Mesenchymal stem cell (in vitro differentiated cells and primary cell): ENCODE measurements at regions not wholly inside any gene's neighbourhood (a gene's known extent, or its start where the extent isn't known, plus 50 kb on each side); places are given as distances from the start of the nearest gene placed in this dataset.

Experiments
- DNase-seq: peaks from one replicate; pipeline ENCODE4 v3.0.0-alpha.2; 2013
- H2AFZ ChIP-seq: one replicate; pipeline ENCODE4 v1.6.1; 2013; ENCODE audit warnings: low read depth, mild to moderate bottlenecking, control low read depth, inconsistent platforms, low read length, moderate library complexity
- H2AK5ac ChIP-seq: 2 replicates; pipeline ENCODE4 v1.6.1; 2013; ENCODE audit warnings: low read length, moderate library complexity, mild to moderate bottlenecking, inconsistent platforms; ENCODE audit not compliant: severe bottlenecking
- H2BK120ac ChIP-seq: one replicate; pipeline ENCODE4 v1.6.1; 2013; ENCODE audit warnings: low read depth, mild to moderate bottlenecking, inconsistent platforms, low read length, moderate library complexity
- H2BK12ac ChIP-seq, 2 experiments: one replicate each; pipeline ENCODE4 v1.6.1; 2013; ENCODE audit warnings: inconsistent platforms in 2 of 2, low read length in 2 of 2, mild to moderate bottlenecking in 2 of 2, moderate library complexity in 2 of 2, control low read depth in 1 of 2
- H2BK15ac ChIP-seq: one replicate; pipeline ENCODE4 v1.6.1; 2013; ENCODE audit warnings: mild to moderate bottlenecking, low read depth, inconsistent platforms; ENCODE audit not compliant: poor library complexity, severe bottlenecking
- H2BK5ac ChIP-seq: 2 replicates; pipeline ENCODE4 v1.6.1; 2013; ENCODE audit warnings: low read depth, mild to moderate bottlenecking, low read length, control low read depth, inconsistent platforms; ENCODE audit not compliant: poor library complexity, severe bottlenecking
- H3K14ac ChIP-seq, 2 experiments: one replicate each; pipeline ENCODE4 v1.6.1; 2013; ENCODE audit warnings: inconsistent platforms in 2 of 2, low read length in 2 of 2, control low read depth in 1 of 2, mild to moderate bottlenecking in 1 of 2, moderate library complexity in 1 of 2
- H3K18ac ChIP-seq, 2 experiments: one replicate each; pipeline ENCODE4 v1.6.1; 2013; ENCODE audit warnings: inconsistent platforms in 2 of 2, low read length in 2 of 2, control low read depth in 1 of 2, low read depth in 1 of 2, mild to moderate bottlenecking in 1 of 2
- H3K23ac ChIP-seq, 2 experiments: one replicate each; pipeline ENCODE4 v1.6.1; 2013; ENCODE audit warnings: inconsistent platforms in 2 of 2, low read length in 2 of 2, mild to moderate bottlenecking in 2 of 2, moderate library complexity in 2 of 2, control low read depth in 1 of 2
- H3K27ac ChIP-seq: 2 replicates; pipeline ENCODE4 v1.5.1; 2013; ENCODE audit warnings: mild to moderate bottlenecking, moderate library complexity, low read length, control low read depth, inconsistent platforms; ENCODE audit not compliant: poor library complexity, severe bottlenecking
- H3K27me3 ChIP-seq, 2 experiments: 2 replicates each; pipeline versions ENCODE4 v1.6.1 to v1.7.0; 2013; ENCODE audit warnings: low read length in 2 of 2, mild to moderate bottlenecking in 2 of 2, moderate library complexity in 2 of 2, control low read depth in 1 of 2, inconsistent platforms in 1 of 2; ENCODE audit not compliant: control insufficient read depth in 1 of 2, insufficient read depth in 1 of 2
- H3K36me3 ChIP-seq, 2 experiments: 2 replicates each; pipeline versions ENCODE4 v1.6.1 to v1.7.0; 2013; ENCODE audit warnings: low read length in 2 of 2, control low read depth in 1 of 2, inconsistent platforms in 1 of 2, low read depth in 1 of 2, mild to moderate bottlenecking in 1 of 2; ENCODE audit not compliant: insufficient read depth in 2 of 2, control insufficient read depth in 1 of 2
- H3K4ac ChIP-seq, 2 experiments: one replicate each; pipeline ENCODE4 v1.6.1; 2013; ENCODE audit warnings: inconsistent platforms in 2 of 2, low read length in 2 of 2, mild to moderate bottlenecking in 2 of 2, moderate library complexity in 2 of 2, control low read depth in 1 of 2, low read depth in 1 of 2
- H3K4me1 ChIP-seq: 2 replicates; pipeline ENCODE4 v1.6.1; 2013; ENCODE audit warnings: low read depth, low read length, control low read depth; ENCODE audit not compliant: control insufficient read depth, insufficient read depth
- H3K4me2 ChIP-seq: 2 replicates; pipeline ENCODE4 v1.6.1; 2013; ENCODE audit warnings: low read length, mild to moderate bottlenecking, inconsistent platforms; ENCODE audit not compliant: poor library complexity, severe bottlenecking
- H3K4me3 ChIP-seq, 2 experiments: 2 replicates each; pipeline versions ENCODE4 v1.5.1 to v1.7.0; 2013; ENCODE audit warnings: low read length in 2 of 2, mild to moderate bottlenecking in 2 of 2, control low read depth in 1 of 2, low read depth in 1 of 2; ENCODE audit not compliant: insufficient read depth in 1 of 2
- H3K79me1 ChIP-seq: replicated peaks from 2 replicates; pipeline ENCODE4 v1.6.1; 2013; ENCODE audit warnings: mild to moderate bottlenecking, control low read depth, low read length, inconsistent platforms; ENCODE audit not compliant: poor library complexity, severe bottlenecking
- H3K9ac ChIP-seq: 2 replicates; pipeline ENCODE4 v1.7.0; 2013; ENCODE audit warnings: mild to moderate bottlenecking, low read length, moderate library complexity
- H3K9me3 ChIP-seq: 2 replicates; pipeline ENCODE4 v1.7.0; 2013; ENCODE audit warnings: mild to moderate bottlenecking, low read length; ENCODE audit not compliant: control insufficient read depth
- H4K8ac ChIP-seq: one replicate; pipeline ENCODE4 v1.6.1; 2013; ENCODE audit warnings: inconsistent platforms, mild to moderate bottlenecking, low read length, moderate library complexity
- H4K91ac ChIP-seq: one replicate; pipeline ENCODE4 v1.6.1; 2013; ENCODE audit warnings: mild to moderate bottlenecking, low read length, inconsistent platforms
- WGBS: methylation state at CpG from one replicate; pipeline ENCODE4 v1.1.7; 2013; ENCODE audit warnings: mixed read lengths; 5-methylcytosine and 5-hydroxymethylcytosine counted together

DNA sequence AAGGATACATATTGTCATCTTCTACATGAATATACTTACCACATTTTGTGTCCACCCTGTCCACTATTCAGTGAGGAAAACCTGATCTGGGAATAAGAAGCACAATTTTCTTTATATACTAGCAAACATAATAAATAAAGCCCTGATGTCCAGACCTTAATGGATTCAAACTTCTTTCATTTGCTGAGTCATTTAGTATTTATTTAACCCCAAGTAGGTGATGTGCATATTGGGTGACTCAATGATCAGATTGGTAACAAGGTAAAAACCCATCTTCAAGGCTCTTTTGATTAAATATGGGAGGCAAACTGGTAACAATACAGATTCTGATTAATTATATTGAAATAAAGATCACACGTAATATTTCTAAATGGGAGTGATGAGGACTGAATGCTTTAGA, 1159.8 kb upstream of the EYS start:
- Histone ChIP-seq H2AFZ (no peak overlapping the region), H2BK15ac (no peak overlapping the region), H3K4me1 (no peaks in the 10 kb centered on the region), H3K4me3 (no peak overlapping the region), H4K8ac (no peak overlapping the region), H3K23ac (no peak overlapping the region), H3K4me2 (no peak overlapping the region), H3K9me3 (no peaks in the 10 kb centered on the region), H4K91ac (no peak overlapping the region), H3K79me1 (no peaks in the 10 kb centered on the region), H3K4ac (no peak overlapping the region), H3K27ac (no peak overlapping the region), H3K9ac (no peak overlapping the region), H3K14ac (no peak overlapping the region), H2BK12ac (no peak overlapping the region), H3K18ac (no peak overlapping the region), H3K27me3 (no peaks in the 10 kb centered on the region), H3K36me3 (no peaks in the 10 kb centered on the region), H2AK5ac (no peak overlapping the region), H2BK5ac (no peak overlapping the region), H2BK120ac (no peak overlapping the region)
- no CpG with 5 or more reads among the region's 1 CpG for WGBS
- no peak for DNase-seq

DNA sequence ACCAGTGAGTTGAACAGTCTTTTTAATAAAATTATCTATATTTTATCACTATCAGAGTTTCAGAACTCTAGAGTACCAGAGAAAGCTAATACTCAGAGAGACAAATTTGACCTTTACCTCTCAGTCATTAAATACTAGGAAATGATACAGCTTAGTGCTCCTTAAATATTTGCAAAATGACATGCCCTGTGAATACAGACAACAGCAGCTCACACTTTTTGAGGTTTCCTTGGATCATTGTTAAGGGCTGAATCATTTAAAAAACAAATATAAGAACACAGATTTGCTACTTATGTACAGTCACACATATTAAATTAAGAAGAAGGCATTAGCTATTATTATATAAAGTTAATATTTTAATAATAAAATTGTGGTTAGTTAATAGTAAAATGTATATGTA, 1158.7 kb upstream of the EYS start:
- H3K36me3 ChIP-seq: no peaks in the 10 kb centered on the region
- H2AFZ ChIP-seq: no peak overlapping the region
- no peak overlapping the region for H2BK5ac ChIP-seq
- no peak for DNase-seq
- no peak overlapping the region for H3K18ac ChIP-seq
- no peak overlapping the region for H3K4ac ChIP-seq
- no peak overlapping the region for H4K8ac ChIP-seq
- H3K9ac ChIP-seq: no peak overlapping the region
- H3K27ac ChIP-seq: no peak overlapping the region
- no peak overlapping the region for H4K91ac ChIP-seq
- no peaks in the 10 kb centered on the region for H3K9me3 ChIP-seq
- H3K4me2 ChIP-seq: no peak overlapping the region
- no peak overlapping the region for H2AK5ac ChIP-seq
- no peaks in the 10 kb centered on the region for H3K4me1 ChIP-seq
- H3K14ac ChIP-seq: no peak overlapping the region
- H3K23ac ChIP-seq: no peak overlapping the region
- H3K4me3 ChIP-seq: no peak overlapping the region
- no peaks in the 10 kb centered on the region for H3K27me3 ChIP-seq
- no peak overlapping the region for H2BK120ac ChIP-seq
- H2BK15ac ChIP-seq: no peak overlapping the region
- H2BK12ac ChIP-seq: no peak overlapping the region
- no peaks in the 10 kb centered on the region for H3K79me1 ChIP-seq

DNA sequence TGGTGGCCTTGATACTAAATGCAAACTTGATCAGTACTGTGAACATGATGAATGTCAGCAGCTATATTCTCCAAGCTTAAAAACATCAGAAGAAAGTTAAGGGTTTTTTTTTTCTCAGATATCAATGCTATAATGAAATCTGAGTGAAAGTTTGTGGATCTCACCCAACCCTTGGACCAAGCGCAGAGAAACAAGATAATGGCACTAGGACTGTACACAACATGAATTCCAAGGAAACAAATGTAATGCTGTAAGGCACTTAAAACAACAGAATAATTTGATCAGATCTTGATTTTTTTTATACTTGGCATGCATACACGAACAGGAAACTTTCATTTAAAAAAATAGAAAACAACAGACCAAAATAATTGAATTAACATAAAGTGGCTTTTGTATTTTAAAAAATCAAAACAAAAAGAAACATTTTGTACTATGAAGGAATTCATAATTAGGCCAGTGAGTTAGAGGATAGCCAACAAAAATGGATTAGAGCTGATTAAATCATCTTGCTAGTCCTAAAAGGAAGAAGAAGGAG, 1154.0 kb upstream of the EYS start:
- WGBS: no CpG with 5 or more reads among the region's 2 CpGs
- no peak overlapping the region for H3K27ac ChIP-seq
- no peak overlapping the region for H3K4me2 ChIP-seq
- H3K14ac ChIP-seq: no peak overlapping the region
- H3K4ac ChIP-seq: no peak overlapping the region
- H2BK15ac ChIP-seq: no peak overlapping the region
- no peak overlapping the region for H2AFZ ChIP-seq
- no peaks in the 10 kb centered on the region for H3K36me3 ChIP-seq
- H2BK12ac ChIP-seq: no peak overlapping the region
- H3K18ac ChIP-seq: no peak overlapping the region
- no peak overlapping the region for H3K23ac ChIP-seq
- no peak for DNase-seq
- no peak overlapping the region for H2BK120ac ChIP-seq
- peaks cover 8% of the 10 kb centered on the region for H3K9me3 ChIP-seq
- no peaks in the 10 kb centered on the region for H3K27me3 ChIP-seq
- H2AK5ac ChIP-seq: no peak overlapping the region
- no peak overlapping the region for H3K9ac ChIP-seq
- H3K4me1 ChIP-seq: no peaks in the 10 kb centered on the region
- H4K91ac ChIP-seq: no peak overlapping the region
- H4K8ac ChIP-seq: no peak overlapping the region
- no peaks in the 10 kb centered on the region for H3K79me1 ChIP-seq
- no peak overlapping the region for H3K4me3 ChIP-seq
- no peak overlapping the region for H2BK5ac ChIP-seq

DNA sequence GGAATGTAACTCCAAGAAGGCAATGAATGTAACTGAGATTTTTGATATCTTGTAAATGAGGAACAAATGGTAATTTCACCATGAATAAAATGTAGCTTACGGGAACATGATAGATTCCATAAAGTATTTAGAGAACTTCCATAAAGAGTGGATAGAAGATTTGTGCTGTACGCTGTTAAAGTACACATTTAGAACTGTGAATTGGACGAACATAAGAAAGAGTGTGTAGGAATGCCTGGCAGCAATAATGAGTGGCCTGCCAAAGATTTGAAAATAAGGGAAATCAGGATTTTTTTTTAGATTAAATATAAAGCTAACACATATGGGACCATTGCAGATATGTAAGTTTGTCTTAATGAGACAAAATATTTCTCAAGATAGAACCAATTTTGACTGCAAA, 1153.3 kb upstream of the EYS start:
- H2BK5ac ChIP-seq: no peak overlapping the region
- H3K14ac ChIP-seq: no peak overlapping the region
- no peak overlapping the region for H2BK120ac ChIP-seq
- no peak overlapping the region for H2BK12ac ChIP-seq
- H3K27ac ChIP-seq: no peak overlapping the region
- no peak overlapping the region for H4K8ac ChIP-seq
- 67% methylated on average over 3 of the region's 3 CpGs for WGBS
- H3K4me2 ChIP-seq: no peak overlapping the region
- peaks cover 8% of the 10 kb centered on the region for H3K9me3 ChIP-seq
- no peaks in the 10 kb centered on the region for H3K36me3 ChIP-seq
- H3K23ac ChIP-seq: no peak overlapping the region
- H2AK5ac ChIP-seq: no peak overlapping the region
- no peaks in the 10 kb centered on the region for H3K4me1 ChIP-seq
- H3K4me3 ChIP-seq: no peak overlapping the region
- H3K27me3 ChIP-seq: no peaks in the 10 kb centered on the region
- H4K91ac ChIP-seq: no peak overlapping the region
- no peak overlapping the region for H2BK15ac ChIP-seq
- no peaks in the 10 kb centered on the region for H3K79me1 ChIP-seq
- H3K9ac ChIP-seq: no peak overlapping the region
- no peak overlapping the region for H3K18ac ChIP-seq
- no peak overlapping the region for H3K4ac ChIP-seq
- H2AFZ ChIP-seq: no peak overlapping the region
- no peak for DNase-seq
